Neural progenitor cell (in vitro differentiated cells): ENCODE measurements at regions not wholly inside any gene's neighbourhood (a gene's known extent, or its start where the extent isn't known, plus 50 kb on each side); places are given as distances from the start of the nearest gene placed in this dataset.

Source experiments
- CTCF ChIP-seq: fragments of 200-600 bp; sonication (generic); IDR thresholded peaks from 2 replicates; pipeline ENCODE4 v1.5.1; 2017; ENCODE audit warnings: antibody characterized with exemption, mild to moderate bottlenecking
- EZH2 ChIP-seq: fragments of 200-600 bp; sonication (generic); IDR thresholded peaks from 2 replicates; pipeline ENCODE4 v1.6.1; 2017; ENCODE audit warnings: antibody characterized with exemption, mild to moderate bottlenecking, moderate library complexity
- EZH2phosphoT487 ChIP-seq: fragments of 200-600 bp; sonication (generic); IDR thresholded peaks from 2 replicates; pipeline ENCODE4 v1.6.1; 2017; ENCODE audit warnings: antibody characterized with exemption

GRCh38 chr12:13455778-13456144 lies 259.2 kb downstream of the EMP1 start:
- no peak for TF ChIP-seq CTCF
- TF ChIP-seq EZH2phosphoT487, result no peak
- no peak for TF ChIP-seq EZH2
